ENCODE measurements at regions not wholly inside any gene's neighbourhood (a gene's known extent, or its start where the extent isn't known, plus 50 kb on each side); places are given as distances from the start of the nearest gene placed in this dataset.

DNA sequence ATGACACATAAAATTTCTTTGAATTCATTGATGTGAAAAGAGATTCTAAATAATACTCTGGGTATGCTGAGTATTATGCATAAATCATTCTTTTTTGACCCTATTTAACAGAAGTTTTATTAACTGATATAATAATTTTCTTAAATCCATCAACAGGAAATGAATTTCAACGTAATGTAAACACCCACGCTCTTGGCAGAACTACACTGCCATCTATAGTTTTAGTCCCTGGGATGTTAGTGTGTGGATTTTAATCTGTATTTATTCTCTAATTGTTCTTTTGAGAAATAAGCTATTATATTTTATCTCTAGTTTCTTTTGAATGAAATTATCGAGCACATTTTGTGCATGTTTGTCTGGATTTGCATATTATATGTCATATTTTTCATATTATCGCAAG, 666.8 kb upstream of the NDST4 start:
- DNase-seq (ENCODE audit: low read depth), result no peak

DNA sequence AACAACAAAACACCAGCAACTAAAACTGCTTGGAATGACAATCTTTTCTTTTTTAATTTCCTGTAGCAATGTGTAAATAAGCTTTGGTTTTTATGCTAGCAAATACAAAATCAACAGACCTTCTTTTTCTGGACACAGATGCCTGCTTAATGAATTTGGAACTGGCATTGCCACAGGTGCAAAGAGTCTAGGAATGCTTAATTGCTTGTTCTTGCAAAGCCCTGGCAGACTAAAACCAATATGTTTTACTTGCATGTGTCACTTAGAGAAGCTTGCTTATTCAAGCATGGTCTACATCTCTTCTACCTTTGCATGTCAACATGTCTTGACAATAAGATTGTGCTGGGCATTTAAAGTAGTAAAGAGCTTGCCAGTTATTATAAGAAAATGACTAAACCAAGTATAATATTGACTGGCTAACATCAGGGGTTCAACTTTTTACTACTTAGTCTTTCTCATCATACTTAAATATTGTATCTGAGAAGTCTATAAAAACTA, 656.7 kb upstream of the NDST4 start:
- no peak for DNase-seq (ENCODE audit: low read depth)

DNA sequence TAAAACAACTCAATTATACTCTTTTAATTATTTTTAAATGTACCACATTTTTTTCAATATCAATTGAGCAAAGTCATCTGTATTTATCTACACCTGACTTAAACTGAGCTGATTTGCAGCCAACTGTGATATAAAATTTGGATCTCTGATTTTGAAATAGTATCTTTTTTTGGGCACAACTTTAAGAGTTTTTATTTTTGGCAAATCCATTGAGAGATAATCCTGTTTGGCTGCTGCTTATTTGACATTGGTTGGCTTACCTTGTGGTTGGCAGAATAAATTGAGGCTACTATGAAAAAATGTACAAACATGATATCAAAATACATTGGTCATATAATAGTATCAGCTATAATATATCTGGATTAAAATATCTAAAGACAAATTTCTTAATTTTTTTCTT, 656.0 kb upstream of the NDST4 start:
- no peak for DNase-seq (ENCODE audit: low read depth)

DNA sequence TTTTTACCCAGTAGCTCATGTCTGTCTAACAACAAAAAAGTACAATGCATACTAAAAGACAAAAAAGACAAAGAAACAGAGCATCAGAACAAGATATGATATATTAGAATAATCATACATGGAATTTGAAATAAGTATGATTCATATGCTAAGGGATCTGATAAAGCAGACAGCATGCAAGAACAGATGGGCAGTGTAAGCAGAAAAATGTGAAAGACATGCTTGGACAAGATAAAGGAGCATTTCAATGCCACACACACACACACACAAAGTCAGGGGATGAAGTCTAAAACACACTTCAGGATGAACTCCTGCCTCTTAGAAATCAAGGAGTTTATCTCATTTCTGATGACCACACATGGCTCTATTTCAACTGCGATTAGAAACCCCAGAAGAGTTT, 649.6 kb upstream of the NDST4 start:
- no peak for DNase-seq (ENCODE audit: low read depth)

DNA sequence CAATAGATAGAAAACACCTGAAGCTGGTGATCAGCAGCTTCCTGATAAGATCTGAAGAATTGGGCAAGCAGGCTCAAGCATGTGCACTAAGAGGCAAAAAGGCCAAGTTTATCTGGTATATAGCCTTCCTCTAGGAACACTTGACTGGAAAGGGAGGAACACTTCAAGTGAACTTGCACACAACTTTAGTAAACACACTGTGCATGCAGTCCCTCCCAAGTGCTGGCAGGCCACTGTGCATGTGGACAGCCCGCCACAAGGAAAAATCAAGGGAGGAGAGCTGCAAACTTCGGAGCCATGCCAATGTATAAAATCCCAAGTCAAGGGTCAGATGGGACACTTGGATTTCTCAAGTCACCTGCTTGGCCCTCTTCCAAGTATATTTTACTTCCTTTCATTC, 645.8 kb upstream of the NDST4 start:
- DNase-seq (ENCODE audit: low read depth), result no peak

DNA sequence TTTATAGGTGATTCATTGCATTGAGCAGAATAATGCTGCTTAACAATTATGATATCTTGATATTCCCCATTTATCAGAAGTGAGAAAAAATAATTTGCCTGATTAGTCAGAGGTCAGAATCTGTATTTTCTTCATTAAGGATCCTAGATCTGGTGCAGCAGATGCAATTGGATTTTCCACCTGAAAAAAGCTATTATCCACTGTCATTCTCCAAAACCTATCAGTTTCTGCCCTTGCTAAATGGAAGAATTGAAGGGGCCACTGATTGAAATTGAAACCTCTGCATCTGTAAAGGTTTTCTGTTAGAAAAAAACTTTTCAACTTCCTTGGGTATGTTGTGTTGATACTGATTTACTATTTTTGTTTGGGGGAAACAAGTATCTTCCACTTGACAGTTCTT, 636.0 kb upstream of the NDST4 start:
- no peak for DNase-seq (ENCODE audit: low read depth)

DNA sequence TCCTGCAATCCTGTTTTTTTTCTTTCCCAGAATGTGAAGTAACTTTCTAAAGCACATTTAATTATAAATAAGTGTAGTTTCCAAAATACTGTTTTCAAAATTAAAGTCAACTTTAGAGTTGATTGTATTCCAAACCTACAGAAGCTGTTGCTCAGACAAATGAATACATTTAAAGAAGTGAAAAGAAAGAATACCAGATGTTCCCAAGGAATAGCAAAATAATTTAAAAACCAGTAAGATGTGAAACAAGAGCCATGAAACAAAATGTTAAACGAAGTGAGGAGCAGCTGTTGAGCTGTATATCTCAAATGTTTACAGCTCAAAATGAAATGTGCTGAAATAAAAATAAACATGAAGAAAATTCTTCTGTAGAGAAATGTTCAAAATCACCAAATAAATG, 627.4 kb upstream of the NDST4 start:
- no peak for DNase-seq (ENCODE audit: low read depth)

DNA sequence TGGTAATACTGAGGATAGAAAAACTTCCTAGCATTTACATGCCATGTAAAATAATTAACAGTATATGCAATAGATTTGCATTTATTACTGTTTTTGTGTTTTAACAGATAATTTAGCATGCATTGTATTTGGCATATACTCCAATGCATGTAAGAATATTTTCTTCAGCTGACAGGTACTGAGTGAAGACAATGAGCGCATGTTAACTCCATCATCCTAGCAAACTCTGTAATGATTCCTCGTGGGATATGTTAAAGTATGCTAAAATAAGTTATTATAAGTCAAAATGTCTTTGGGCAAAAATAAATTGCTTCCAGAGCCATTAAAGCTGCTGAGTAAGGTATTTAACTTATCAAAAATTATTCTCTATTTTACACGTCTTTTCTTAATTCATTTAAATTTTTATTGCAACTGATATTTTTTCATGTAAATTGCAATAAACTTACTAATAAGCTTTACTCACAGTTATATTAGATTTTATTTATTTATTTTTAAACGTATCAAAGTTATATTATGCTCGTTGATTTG, 616.4 kb upstream of the NDST4 start:
- DNase-seq (ENCODE audit: low read depth), result no peak

DNA sequence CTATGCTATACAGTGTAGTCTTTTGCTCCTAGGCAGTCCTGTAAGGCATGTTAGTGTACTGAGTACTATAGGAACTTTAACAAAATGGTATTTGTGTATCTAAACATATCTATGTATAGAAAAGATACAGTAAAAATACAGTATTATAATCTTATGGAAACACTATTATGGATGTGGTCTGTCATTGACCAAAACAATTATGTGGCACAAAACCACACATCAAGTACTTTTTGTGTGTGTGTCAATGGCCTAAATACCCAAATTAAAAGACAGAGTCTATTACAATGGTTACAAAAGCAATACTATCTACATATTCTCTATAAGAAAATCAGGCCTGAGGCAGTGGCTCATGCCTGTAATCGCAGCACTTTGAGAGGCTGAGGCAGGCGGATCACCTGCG, 610.2 kb upstream of the NDST4 start:
- DNase-seq (ENCODE audit: low read depth), result no peak

DNA sequence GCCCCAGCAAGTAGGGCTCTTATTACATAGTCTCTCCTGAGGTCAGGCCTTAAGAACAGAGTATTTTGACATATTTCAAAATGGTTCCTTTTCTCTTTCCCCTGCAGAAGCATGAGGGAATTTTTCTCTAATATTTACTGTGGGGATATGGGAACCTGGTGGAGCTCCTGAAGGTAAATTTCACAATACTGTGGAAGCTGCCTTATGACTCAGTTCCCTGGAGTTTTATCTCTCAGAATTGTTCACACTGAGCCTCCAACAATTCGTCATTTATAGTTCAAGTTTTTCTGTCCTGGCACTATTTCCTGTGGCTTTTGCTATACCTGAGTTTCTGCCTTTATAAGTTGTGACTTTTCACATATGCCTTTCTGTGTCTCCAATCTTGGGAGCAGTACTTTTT, 607.2 kb upstream of the NDST4 start:
- DNase-seq (ENCODE audit: low read depth), result no peak

DNA sequence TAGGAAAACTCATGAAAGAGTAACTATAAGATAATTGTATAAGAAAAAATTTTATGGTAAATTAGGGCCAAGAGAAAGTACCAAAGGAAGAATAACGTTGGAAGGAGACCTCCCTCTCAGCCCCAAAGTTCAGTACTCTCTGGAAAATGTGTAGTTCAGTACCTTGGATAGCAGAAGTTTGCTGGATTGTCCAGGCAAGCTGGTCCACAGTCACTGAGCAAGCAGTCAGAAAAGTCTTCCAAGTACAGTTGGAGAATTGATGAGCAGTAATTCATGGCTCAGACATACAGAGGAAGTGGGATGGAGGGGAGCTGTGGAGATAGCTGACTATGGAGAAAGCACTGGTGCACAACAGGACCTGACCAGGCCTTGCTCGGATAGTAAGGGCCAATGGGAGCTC, 598.2 kb upstream of the NDST4 start:
- DNase-seq (ENCODE audit: low read depth), result no peak

DNA sequence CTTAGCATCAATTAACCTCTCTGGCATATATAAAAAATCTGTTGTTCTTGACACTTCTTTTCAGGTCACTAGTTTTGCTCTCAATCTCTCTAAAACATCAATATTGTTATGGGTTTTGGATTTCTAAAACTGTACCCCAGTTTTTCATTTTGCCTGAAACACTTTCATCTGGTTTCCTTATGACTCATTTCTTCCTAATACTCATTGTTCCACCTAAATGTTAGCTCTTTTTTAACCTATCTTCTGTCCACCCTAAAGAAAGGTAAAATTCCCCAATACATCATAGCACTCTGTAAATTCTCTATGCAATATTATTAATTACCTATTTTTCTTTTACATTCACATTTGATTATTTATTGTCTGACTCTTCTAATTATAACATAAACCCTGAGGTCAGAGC, 575.5 kb upstream of the NDST4 start:
- DNase-seq (ENCODE audit: low read depth), result no peak

DNA sequence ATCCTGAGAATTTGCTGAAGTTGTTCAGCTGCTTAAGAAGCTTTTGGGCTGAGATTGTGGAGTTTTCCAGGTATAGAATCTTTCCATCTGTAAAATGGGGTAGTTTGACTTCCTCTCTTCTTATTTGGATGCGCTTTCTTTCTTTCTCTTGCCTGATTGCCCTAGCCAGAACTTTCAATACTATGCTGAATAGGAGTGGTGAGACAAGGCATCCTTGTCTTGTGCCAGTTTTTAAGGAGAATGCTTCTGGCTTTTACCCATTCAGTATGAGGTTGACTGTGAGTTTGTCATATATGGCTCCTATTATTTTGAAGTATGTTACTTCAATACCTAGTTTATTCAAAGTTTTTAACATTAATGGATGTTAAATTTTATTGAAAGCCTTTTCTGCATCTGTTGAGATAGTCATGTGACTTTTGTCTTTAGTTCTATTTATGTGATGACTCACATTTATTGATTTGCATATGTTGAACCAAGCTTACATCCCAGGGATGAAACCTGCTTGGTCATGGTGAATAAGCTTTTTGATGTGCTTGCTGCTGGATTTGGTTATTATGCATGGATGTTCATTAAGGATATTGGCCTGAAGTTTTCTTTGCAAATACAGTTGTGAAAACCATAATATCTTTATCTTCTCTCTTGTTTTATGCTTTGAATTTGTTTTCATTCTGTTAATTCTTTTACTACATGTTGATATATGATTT, 573.8 kb upstream of the NDST4 start:
- DNase-seq (ENCODE audit: low read depth), result no peak

DNA sequence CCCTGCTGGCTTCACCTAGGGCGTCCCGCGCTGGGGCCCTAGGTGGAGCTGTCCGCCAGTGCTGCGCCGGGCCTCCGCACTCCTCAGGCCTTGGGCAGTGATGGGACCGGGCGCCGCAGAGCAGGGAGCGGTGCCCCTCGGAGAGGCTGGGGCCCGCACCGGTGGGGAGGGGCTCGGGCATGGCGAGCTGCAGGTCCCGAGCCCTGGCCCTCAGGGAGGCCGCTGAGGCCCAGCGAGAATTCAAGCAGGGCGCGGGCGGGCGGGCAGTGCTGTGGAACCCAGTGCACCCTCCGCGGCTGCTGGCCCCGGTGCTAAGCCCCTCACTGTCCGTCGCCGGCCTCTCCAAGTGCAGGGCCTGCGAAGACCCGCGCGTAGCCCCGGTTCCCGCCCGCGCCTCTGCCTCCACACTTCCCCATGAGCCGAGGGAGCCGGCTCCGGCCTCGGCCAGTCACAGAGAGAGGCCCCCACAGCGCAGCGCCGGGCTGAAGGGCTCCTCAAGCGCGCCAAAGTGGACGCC, 565.1 kb upstream of the NDST4 start:
- no peak for DNase-seq (ENCODE audit: low read depth)

DNA sequence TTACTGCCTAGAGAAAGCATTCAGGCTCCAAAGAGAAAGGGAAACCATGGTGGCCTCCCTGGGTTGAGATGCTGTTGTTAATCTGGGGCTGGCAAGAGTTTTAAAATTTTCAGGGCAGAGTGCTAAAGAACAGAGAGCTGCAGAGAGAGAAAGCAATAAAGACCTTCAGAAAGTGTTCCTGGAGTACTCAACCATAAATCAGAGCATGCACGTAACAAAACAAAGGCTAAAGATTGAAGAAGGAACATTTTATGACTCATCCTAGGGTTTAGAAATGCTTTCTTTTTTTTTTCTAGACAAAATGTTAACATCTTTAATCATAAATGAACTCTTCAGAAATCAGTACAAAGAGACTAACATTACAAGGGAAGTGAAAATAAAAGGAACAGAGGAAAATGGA, 562.3 kb upstream of the NDST4 start:
- no peak for DNase-seq (ENCODE audit: low read depth)

DNA sequence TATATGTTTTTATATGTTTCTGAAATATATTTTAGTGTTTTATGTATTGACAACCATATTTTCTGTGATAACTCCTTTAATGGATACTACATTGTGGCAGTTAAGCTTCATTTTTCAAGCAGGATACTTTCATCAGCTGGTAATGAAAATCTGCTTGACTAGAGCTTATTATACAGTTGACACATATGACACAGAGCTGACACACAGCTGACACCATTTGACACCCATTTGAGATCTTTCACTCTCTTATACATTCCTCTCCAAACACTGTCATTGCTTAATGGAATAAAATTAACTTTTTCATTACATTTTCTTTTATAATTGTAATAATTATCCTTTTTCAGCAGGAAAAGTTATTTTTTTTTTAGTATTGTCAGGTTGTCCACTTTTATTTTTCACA, 561.1 kb upstream of the NDST4 start:
- DNase-seq (ENCODE audit: low read depth), result no peak

DNA sequence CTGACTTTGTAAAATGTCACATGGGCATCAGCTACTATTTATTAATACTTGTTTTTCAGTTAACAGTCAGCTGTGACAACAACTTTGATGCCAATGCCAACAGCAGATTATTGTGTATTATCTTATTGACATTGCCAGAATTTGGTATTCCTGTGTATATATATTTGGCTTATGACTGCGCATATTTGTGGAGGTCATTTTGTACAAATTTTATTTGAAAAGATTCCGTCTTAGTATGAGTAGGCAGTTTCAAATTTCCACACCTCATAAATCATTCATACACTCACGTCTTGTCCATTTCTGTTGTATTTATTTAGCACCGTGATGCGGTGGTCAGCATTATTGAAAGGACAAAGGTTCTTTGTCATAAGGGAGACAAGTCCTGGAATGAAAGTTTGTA, 558.2 kb upstream of the NDST4 start:
- DNase-seq (ENCODE audit: low read depth), result no peak

DNA sequence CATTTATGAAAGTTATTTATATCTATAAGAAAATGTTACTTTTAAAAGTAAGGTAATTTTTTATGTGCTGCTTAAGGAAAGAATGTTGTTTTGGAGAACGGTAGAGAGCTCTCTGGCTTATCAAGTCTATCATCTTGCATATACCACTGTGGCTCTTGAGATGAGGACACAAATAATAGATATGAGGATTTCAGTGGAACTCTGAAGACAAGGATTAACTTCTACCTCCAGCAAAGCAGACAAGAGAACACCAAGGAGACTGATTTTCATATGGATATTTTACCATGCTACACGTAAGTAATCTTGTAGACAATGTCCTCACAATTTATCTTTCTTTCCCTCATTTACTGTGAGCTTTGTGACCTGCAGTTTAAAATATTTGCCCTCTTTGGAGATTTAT, 557.5 kb upstream of the NDST4 start:
- DNase-seq (ENCODE audit: low read depth), result no peak

DNA sequence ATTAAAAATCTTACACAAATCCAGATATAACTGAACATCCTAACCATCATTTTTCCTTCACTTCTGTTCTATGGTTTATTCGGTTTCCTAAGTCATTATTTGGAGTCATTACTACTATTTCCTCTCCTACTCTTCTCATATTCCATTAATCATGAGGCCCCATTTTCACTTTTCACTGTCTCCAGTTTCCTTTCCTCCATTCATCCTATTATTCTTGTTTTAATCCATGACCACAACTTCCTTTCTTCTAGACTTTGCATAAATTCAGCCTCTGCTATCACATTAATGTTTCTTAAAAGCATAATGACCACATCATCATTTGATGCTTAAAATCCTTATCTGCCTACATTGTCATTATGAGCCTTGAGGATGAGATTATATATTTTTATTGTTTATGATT, 555.0 kb upstream of the NDST4 start:
- no peak for DNase-seq (ENCODE audit: low read depth)

DNA sequence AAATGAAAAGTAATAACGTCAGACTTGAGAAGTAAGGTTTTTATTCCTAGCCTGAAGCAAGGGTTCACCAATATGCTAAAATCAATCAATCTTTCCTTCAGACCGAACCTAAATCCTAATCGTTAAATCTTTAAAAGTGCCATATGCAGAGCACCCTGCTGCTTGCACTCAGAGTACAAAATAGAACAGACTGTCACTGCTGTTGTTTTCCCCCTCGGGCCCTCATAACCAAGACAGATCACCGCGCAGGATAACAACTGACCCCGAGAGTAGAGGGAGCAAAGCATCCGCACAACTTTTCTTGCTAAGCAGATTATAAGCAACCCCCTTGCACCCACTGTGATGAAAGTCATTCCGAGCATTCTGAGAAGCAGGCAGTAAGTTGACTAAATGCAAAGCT, 550.9 kb upstream of the NDST4 start:
- no peak for DNase-seq (ENCODE audit: low read depth)

DNA sequence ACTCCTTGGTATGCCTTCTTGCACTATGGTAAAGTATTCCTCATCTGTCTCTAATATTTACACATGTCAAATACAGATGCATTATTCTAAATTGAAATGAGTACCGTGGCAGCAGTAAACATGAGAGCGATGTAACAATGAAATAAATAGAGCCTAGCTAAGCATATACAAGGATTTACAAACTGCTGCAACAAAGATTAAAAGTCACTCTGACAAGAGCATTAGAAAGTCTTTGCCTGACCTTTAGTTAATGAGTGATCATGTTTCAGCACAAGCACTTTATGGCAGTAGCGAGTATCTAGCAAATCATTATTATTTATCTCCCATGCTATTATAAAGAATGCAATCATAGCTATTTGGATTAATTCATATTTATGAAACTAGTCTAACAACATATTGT, 547.0 kb upstream of the NDST4 start:
- no peak for DNase-seq (ENCODE audit: low read depth)

DNA sequence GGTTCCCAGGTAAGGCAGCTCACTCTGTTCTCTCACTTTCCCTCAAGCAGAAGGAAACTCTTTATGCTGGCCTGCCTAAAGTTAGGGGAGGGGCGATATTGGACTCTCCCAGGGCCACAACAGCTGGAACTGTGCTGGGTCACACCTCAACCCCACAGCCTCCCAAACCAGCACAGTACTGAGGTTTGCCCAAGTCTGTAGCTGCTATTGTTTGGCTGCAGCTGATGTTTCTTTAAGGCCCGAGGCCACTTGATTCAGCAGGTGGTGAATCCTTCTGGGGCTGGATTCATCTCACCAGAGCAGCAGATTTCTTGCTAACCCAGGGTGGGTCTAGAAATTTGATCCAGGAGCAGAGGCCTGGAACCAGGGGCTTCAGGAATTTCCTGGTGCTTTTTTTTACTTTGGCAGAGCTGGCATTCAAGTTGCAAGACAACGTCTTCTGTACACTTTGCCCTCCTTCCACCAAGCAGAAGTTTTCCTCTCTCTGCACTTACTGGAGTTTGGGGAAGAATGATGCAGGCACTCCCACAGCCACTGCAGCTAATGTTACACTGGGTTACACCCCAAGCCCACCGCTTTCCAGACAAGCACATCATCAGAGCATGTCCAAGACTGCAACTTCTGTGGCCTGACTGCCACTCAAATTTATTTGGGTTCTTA, 544.7 kb upstream of the NDST4 start:
- DNase-seq (ENCODE audit: low read depth), result no peak

DNA sequence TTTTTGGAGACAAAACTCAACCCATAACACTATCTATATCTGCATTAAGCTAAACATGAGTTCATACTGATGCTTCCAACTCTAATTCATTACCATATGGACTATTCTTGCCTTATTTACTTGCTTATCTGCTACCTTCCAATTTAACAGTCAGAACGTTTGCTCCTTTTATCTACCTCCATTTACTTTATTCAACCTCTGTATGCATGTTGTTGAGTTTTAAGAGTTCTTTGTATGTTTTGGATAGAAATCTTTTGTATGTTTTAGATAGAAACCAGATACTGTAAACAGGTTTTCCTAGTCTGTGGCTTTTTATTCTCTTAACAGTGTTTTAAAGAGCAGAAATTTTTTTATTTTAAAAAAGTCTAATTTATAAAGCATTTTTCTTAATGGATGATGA, 542.2 kb upstream of the NDST4 start:
- DNase-seq (ENCODE audit: low read depth), result no peak

DNA sequence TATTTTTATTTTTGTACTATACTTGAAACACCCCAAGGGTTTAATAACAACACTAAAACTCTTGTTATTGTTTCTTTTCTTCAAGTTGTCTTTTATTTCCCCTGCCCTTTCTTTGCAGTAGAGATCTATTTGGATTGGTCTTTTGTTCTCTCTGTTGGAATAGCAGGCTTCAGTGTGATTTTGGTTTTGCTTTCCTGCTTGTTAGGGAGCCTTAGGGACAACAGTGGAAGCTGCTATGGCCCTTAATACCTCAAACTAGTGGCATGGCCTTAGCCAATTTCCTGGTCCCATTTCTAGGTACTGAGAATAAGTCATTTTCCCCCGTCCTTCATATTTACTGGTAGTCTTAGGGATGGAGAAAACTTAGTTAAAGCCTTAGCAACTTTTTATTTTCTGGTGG, 535.4 kb upstream of the NDST4 start:
- no peak for DNase-seq (ENCODE audit: low read depth)

All from fibroblast of the conjunctiva (primary cell).